HepG2 (cell line): ENCODE measurements at regions not wholly inside any gene's neighbourhood (a gene's known extent, or its start where the extent isn't known, plus 50 kb on each side); places are given as distances from the start of the nearest gene placed in this dataset.
A peak's percentile ranks its signal among the peaks of the same experiment; 100 is the strongest.

ENCODE experiments used
- ATAC-seq: fragments of 200-7000 bp; cut with Tn5 transposase; 3 replicates; pipeline ENCODE4 v1.9.1; 2020; ENCODE audit warnings: mild to moderate bottlenecking, moderate library complexity
- BruUV-seq: library from RNA; stranded (reverse); fragments of 400-500 nt; replicated peaks from 2 replicates; lab custom pipeline; 2021; lab: Mats Ljungman, UMichigan
- CTCF ChIA-PET: fragments of 300-600 bp; formaldehyde crosslinking; extraction: SDS; loops from one replicate; lab custom pipeline; 2021; ENCODE audit warnings: low total read pairs, inconsistent platforms, low intra/inter-chr PET ratio; lab: Yijun Ruan, JAX
- POLR2A ChIA-PET: fragments of 350-600 bp; sonication (Branson Sonifier 250); formaldehyde crosslinking; loops from one replicate; lab custom pipeline; 2020; ENCODE audit warnings: antibody characterized with exemption, inconsistent platforms; lab: Yijun Ruan, JAX
- DNase-seq: peaks from one replicate; pipeline ENCODE4 v3.0.0-alpha.2; 2015; ENCODE audit warnings: low spot score
- FAIRE-seq: peaks from 3 replicates; lab custom pipeline; 2011; peaks lifted over from hg19 to GRCh38; lab: Jason Lieb, UNC
- H2AFZ ChIP-seq: one replicate; pipeline ENCODE4 v1.6.1; 2011; ENCODE audit warnings: low read length, inconsistent platforms
- H3K27ac ChIP-seq: fragments of 300-600 bp; 3 replicates; pipeline ENCODE4 v1.8.0; 2011; ENCODE audit warnings: mixed run types, mild to moderate bottlenecking, mixed read lengths, low read length, inconsistent platforms; ENCODE audit not compliant: insufficient read depth; ENCODE audit errors: extremely low read length
- H3K27me3 ChIP-seq, 2 experiments: fragments of 200-600 bp in 1 of 2; 2 replicates in 1 of 2; 3 replicates in 1 of 2; pipeline versions ENCODE4 v1.6.0 to v1.8.0; 2011; ENCODE audit warnings: low read length in 2 of 2, mild to moderate bottlenecking in 2 of 2, moderate library complexity in 2 of 2, inconsistent platforms in 1 of 2; ENCODE audit not compliant: insufficient read depth in 2 of 2, control insufficient read depth in 1 of 2
- H3K36me3 ChIP-seq, 2 experiments: fragments of 200-600 bp in 1 of 2; replicated peaks in 1 of 2; 2 replicates in 1 of 2; 3 replicates in 1 of 2; pipeline versions ENCODE4 v1.5.1 to v1.8.0; 2011; ENCODE audit warnings: low read length in 2 of 2, inconsistent platforms in 1 of 2; ENCODE audit not compliant: insufficient read depth in 2 of 2, control insufficient read depth in 1 of 2
- H3K4me1 ChIP-seq: 2 replicates; pipeline ENCODE4 v1.5.1; 2012; ENCODE audit warnings: low read length, inconsistent platforms; ENCODE audit not compliant: insufficient read depth
- H3K4me2 ChIP-seq: 2 replicates; pipeline ENCODE4 v1.6.0; 2011; ENCODE audit warnings: low read depth, low read length, inconsistent platforms
- H3K4me3 ChIP-seq, 3 experiments: fragments of 200-600 bp in 1 of 3; sonication (generic), shearing (Covaris generic) in 1 of 3; replicated peaks in 1 of 3; 2 replicates each; pipeline ENCODE4 v1.5.1; 2011 to 2016; ENCODE audit warnings: low read length in 3 of 3, inconsistent platforms in 2 of 3, low read depth in 2 of 3, mild to moderate bottlenecking in 2 of 3, control low read depth in 1 of 3, mixed read lengths in 1 of 3; ENCODE audit not compliant: insufficient read depth in 1 of 3
- H3K79me2 ChIP-seq: one replicate; pipeline ENCODE4 v1.6.1; 2011; ENCODE audit warnings: low read length, inconsistent platforms; ENCODE audit not compliant: insufficient read depth
- H3K9ac ChIP-seq: 2 replicates; pipeline ENCODE4 v1.6.0; 2011; ENCODE audit warnings: mild to moderate bottlenecking, low read depth, low read length, inconsistent platforms; ENCODE audit not compliant: insufficient read depth
- H3K9me3 ChIP-seq: 2 replicates; pipeline ENCODE4 v1.5.1; 2012; ENCODE audit warnings: mild to moderate bottlenecking, low read length
- H4K20me1 ChIP-seq: 2 replicates; pipeline ENCODE4 v1.6.0; 2011; ENCODE audit warnings: inconsistent platforms, mild to moderate bottlenecking, low read length, moderate library complexity; ENCODE audit not compliant: insufficient read depth
- MAFF ChIP-seq: IDR thresholded peaks from 2 replicates; pipeline ENCODE4 v1.6.1; 2011; ENCODE audit warnings: low read depth, low read length, improper control_type of control experiment
- MAFK ChIP-seq, 2 experiments: IDR thresholded peaks in 1 of 2; conservative IDR thresholded peaks in 1 of 2; 2 replicates each; pipeline ENCODE4 v1.6.1; 2011; ENCODE audit warnings: improper control_type of control experiment in 2 of 2, low read length in 2 of 2
- MIXL1 ChIP-seq: IDR thresholded peaks from 2 replicates; pipeline ENCODE4 v1.6.1; 2016
- NFYC ChIP-seq: IDR thresholded peaks from 2 replicates; pipeline ENCODE4 v1.6.1; 2016; ENCODE audit warnings: missing genetic modification reagents, missing compliant biosample characterization
- POGZ ChIP-seq: sonication (generic); formaldehyde crosslinking; IDR thresholded peaks from 2 replicates; pipeline ENCODE4 v1.4.0; 2020; ENCODE audit warnings: mild to moderate bottlenecking, missing genetic modification reagents
- RAD21 ChIP-seq: fragments of 450-650 bp; formaldehyde crosslinking; IDR thresholded peaks from 2 replicates; pipeline ENCODE4 v1.5.0; 2020; ENCODE audit warnings: mild to moderate bottlenecking
- SALL1 ChIP-seq: sonication (generic); formaldehyde crosslinking; IDR thresholded peaks from 2 replicates; pipeline ENCODE4 v1.8.0; 2022; ENCODE audit warnings: mild to moderate bottlenecking, missing genetic modification reagents
- SMC3 ChIP-seq: IDR thresholded peaks from 2 replicates; pipeline ENCODE4 v1.6.1; 2011; ENCODE audit warnings: low read length, improper control_type of control experiment
- STAG1 ChIP-seq: sonication (generic); formaldehyde crosslinking; IDR thresholded peaks from 2 replicates; pipeline ENCODE4 v1.4.0; 2020; ENCODE audit warnings: missing genetic modification reagents
- YY1 ChIP-seq: IDR thresholded peaks from 2 replicates; pipeline ENCODE4 v1.6.1; 2011; ENCODE audit warnings: low read length, low read depth, moderate library complexity, mild to moderate bottlenecking; ENCODE audit not compliant: insufficient read depth, insufficient replicate concordance
- ZNF251 ChIP-seq: sonication (generic); formaldehyde crosslinking; IDR thresholded peaks from 2 replicates; pipeline ENCODE4 v1.9.0; 2021; ENCODE audit warnings: mild to moderate bottlenecking, missing genetic modification reagents
- ZNF563 ChIP-seq: sonication (generic); formaldehyde crosslinking; IDR thresholded peaks from 2 replicates; pipeline ENCODE4 v1.8.0; 2022; ENCODE audit warnings: mild to moderate bottlenecking, moderate library complexity, missing genetic modification reagents
- ZNF644 ChIP-seq: IDR thresholded peaks from 2 replicates; pipeline ENCODE4 v1.6.1; 2016; ENCODE audit warnings: low read depth
- WGBS: methylation state at CpG from one replicate; pipeline ENCODE4 v1.1.6; 2017; ENCODE audit warnings: low lambda C conversion rate; 5-methylcytosine and 5-hydroxymethylcytosine counted together
- in situ Hi-C: cut with HindIII; loops from 2 replicates; pipeline ENCODE4 v1.10.0; 2017; ENCODE audit warnings: low pct_unique_long_range_greater_than_20kb; ENCODE audit not compliant: extremely low pct_ligation_motif_present
- intact Hi-C: fragments of 100-400 bp; cut with micrococcal nuclease; formaldehyde crosslinking; loops from one replicate; pipeline ENCODE4 v1.10.0; 2022; ENCODE audit not compliant: unreplicated experiment
- TF ChIP-seq, protein P1 (sequence below), 2 experiments: sonication (generic) in 1 of 2; formaldehyde crosslinking in 1 of 2; IDR thresholded peaks; 2 replicates each; pipeline versions ENCODE4 v1.4.0 to v1.6.1; 2018 to 2020; ENCODE audit warnings: missing genetic modification reagents in 2 of 2, borderline replicate concordance in 1 of 2, low read depth in 1 of 2, mild to moderate bottlenecking in 1 of 2, missing biosample characterization in 1 of 2
- TF ChIP-seq, protein P2 (sequence below): sonication (generic); formaldehyde crosslinking; IDR thresholded peaks from 2 replicates; pipeline ENCODE4 v1.4.0; 2020; ENCODE audit warnings: mild to moderate bottlenecking, low read depth, missing genetic modification reagents
- TF ChIP-seq, protein P3 (sequence below): sonication (generic); IDR thresholded peaks from 2 replicates; pipeline ENCODE4 v1.6.1; 2016; ENCODE audit warnings: low read depth, borderline replicate concordance
- TF ChIP-seq, protein P4 (sequence below): sonication (generic); formaldehyde crosslinking; IDR thresholded peaks from 2 replicates; pipeline ENCODE4 v1.5.0; 2020; ENCODE audit warnings: mild to moderate bottlenecking, missing genetic modification reagents, moderate library complexity

DNA sequence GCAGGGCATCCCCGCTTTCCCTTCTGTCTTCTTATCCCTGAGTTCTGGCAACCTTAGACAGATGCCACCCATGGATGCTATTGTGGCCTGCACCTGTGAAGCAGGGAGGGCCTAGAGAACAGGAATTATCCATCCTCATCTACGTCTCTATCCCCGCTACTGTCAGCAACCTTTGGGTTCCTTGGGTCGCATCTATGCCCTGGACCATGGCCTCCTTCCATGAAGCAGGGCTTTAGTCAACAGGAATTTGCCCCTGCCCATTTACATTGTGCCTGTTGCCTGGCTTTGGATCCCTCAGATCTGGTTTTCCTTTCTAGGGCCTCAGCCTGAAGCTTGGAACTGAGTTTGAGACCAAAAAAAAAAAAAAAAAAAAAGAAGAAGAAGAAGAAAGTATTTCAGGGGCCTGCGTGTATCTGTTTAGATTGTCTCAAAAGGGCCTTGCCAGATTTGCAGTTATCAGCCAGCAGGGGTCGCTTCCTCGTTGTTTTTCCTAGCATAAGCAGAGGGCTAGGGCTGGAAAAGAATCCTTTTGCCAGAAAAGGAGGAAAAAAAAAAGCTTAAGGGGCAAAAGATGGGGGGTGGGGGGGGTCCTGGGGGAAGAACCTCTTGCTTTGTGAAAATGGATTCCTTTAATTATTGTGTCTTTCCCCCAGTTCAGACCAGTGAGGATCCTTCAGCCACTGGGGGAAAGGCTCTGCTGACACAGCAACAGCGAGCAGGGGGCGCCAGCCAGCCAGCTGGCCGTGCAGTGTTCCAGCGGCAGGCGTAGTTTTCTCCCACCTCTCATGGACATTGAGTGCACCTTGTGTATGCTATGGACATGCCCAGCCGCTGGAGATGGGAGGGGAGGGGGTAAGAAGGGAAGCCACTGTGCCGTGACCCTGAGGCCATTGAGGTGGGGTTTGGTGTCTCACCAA, 65.7 kb upstream of the ALDH1L1 start:
- H3K36me3 ChIP-seq, result no peaks in the 10 kb centered on the region
- FAIRE-seq (no peak), ATAC-seq (peak; percentile 98), DNase-seq (peak; percentile 48)
- 0 out of 2 replicates have a peak, but pooled peaks cover 5% of the 10 kb centered on the region for H3K9me3 ChIP-seq
- intact Hi-C loops (loop anchor here (1.0 kb wide), 1 partner anchor 112 kb away; no protein-coding TSS in a partner anchor), in situ Hi-C loops (loop anchor here (5.0 kb wide), 1 partner anchor 146 kb away; the partner anchor contains the start of gene CFAP100)
- WGBS, result 5% methylated on average over 11 of the region's 14 CpGs
- POLR2A ChIA-PET, result no interaction called here
- H3K4me2 ChIP-seq, result peak overlapping the region; percentile 51
- H3K9ac ChIP-seq, result no peak overlapping the region
- H3K4me3 ChIP-seq, result peak overlapping the region in 1 of 3 experiments; percentile 4; a peak in 1 of 6 replicates
- no peaks in the 10 kb centered on the region for H3K79me2 ChIP-seq
- H3K4me1 ChIP-seq, result peaks cover 6% of the 10 kb centered on the region; the same call in 1 of the 2 replicates
- H3K27me3 ChIP-seq, result peaks cover 0 to 3% of the 10 kb centered on the region in 2 experiments; a peak in 1 of 5 replicates
- BruUV-seq, result no TSS peak
- H3K27ac ChIP-seq, result no peak overlapping the region
- CTCF ChIA-PET, result interaction anchor here (0.9 to 2.5 kb wide), 3 partner anchors 111 to 145 kb away, joined by 4 to 42 read pairs (median 5); no protein-coding TSS in a partner anchor
- H4K20me1 ChIP-seq, result no peaks in the 10 kb centered on the region
- no peak overlapping the region for H2AFZ ChIP-seq
- TF ChIP-seq SALL1 (0 out of 2 replicates have a peak, but pooled peaks have one; percentile 25), MIXL1 (no peak), ZNF563 (CRISPR knock-in tag) (no peak), ZNF251 (CRISPR knock-in tag) (no peak), SMC3 (peak; percentile 61), STAG1 (CRISPR knock-in tag) (peak; percentile 60), MAFK (conservative IDR thresholded peaks at IDR 0.05 in 1 of 2, IDR thresholded peaks at IDR 0.05 in 1 of 2; ENCODE audit: low read length in 2 of 2) (peak; percentile 57 to 70), YY1 (peak; percentile 27), ZNF644 (CRISPR knock-in tag) (no peak), RAD21 (CRISPR knock-in tag) (0 out of 2 replicates have a peak, but pooled peaks have one; percentile 19), NFYC (no peak), POGZ (CRISPR knock-in tag) (no peak), MAFF (peak; percentile 56)
- TF ChIP-seq, protein P1, sequence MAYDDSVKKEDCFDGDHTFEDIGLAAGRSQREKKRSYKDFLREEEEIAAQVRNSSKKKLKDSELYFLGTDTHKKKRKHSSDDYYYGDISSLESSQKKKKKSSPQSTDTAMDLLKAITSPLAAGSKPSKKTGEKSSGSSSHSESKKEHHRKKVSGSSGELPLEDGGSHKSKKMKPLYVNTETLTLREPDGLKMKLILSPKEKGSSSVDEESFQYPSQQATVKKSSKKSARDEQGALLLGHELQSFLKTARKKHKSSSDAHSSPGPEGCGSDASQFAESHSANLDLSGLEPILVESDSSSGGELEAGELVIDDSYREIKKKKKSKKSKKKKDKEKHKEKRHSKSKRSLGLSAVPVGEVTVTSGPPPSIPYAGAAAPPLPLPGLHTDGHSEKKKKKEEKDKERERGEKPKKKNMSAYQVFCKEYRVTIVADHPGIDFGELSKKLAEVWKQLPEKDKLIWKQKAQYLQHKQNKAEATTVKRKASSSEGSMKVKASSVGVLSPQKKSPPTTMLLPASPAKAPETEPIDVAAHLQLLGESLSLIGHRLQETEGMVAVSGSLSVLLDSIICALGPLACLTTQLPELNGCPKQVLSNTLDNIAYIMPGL (CRISPR knock-in tag; IDR thresholded peaks at IDR 0.05; ENCODE audit: borderline replicate concordance in 1 of 2, low read depth in 1 of 2), result peak; percentile 28 to 47; a peak in 2 of 4 replicates
- TF ChIP-seq, protein P2, sequence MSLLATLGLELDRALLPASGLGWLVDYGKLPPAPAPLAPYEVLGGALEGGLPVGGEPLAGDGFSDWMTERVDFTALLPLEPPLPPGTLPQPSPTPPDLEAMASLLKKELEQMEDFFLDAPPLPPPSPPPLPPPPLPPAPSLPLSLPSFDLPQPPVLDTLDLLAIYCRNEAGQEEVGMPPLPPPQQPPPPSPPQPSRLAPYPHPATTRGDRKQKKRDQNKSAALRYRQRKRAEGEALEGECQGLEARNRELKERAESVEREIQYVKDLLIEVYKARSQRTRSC (CRISPR knock-in tag), result no peak
- TF ChIP-seq, protein P3, sequence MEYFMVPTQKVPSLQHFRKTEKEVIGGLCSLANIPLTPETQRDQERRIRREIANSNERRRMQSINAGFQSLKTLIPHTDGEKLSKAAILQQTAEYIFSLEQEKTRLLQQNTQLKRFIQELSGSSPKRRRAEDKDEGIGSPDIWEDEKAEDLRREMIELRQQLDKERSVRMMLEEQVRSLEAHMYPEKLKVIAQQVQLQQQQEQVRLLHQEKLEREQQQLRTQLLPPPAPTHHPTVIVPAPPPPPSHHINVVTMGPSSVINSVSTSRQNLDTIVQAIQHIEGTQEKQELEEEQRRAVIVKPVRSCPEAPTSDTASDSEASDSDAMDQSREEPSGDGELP, result peak; percentile 52; the same call in 1 of the 2 replicates
- TF ChIP-seq, protein P4, sequence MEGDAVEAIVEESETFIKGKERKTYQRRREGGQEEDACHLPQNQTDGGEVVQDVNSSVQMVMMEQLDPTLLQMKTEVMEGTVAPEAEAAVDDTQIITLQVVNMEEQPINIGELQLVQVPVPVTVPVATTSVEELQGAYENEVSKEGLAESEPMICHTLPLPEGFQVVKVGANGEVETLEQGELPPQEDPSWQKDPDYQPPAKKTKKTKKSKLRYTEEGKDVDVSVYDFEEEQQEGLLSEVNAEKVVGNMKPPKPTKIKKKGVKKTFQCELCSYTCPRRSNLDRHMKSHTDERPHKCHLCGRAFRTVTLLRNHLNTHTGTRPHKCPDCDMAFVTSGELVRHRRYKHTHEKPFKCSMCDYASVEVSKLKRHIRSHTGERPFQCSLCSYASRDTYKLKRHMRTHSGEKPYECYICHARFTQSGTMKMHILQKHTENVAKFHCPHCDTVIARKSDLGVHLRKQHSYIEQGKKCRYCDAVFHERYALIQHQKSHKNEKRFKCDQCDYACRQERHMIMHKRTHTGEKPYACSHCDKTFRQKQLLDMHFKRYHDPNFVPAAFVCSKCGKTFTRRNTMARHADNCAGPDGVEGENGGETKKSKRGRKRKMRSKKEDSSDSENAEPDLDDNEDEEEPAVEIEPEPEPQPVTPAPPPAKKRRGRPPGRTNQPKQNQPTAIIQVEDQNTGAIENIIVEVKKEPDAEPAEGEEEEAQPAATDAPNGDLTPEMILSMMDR (CRISPR knock-in tag), result peak; percentile 77
